Nucleus accumbens (tissue), 56 donors: ENCODE measurements at regions not wholly inside any gene's neighbourhood (a gene's known extent, or its start where the extent isn't known, plus 50 kb on each side); places are given as distances from the start of the nearest gene placed in this dataset.

Experiments used
- DNase-seq, 56 donors: peaks; one replicate each; lab custom pipeline; 2025; lab: John Stamatoyannopoulos, UW

GRCh38 chr3:118369892-118370491 lies 664.7 kb downstream of the IGSF11 start:
- DNase-seq: no peak

GRCh38 chr3:118380576-118380975 lies 654.1 kb downstream of the IGSF11 start:
- no peak for DNase-seq

- no peak for DNase-seq
Measured at GRCh38 chr3:118396491-118396890, 638.2 kb downstream of the IGSF11 start.

GRCh38 chr3:118400086-118400485 lies 634.6 kb downstream of the IGSF11 start:
- no peak for DNase-seq

GRCh38 chr3:118400886-118401285 lies 633.8 kb downstream of the IGSF11 start:
- DNase-seq: no peak

GRCh38 chr3:118401887-118402286 lies 632.8 kb downstream of the IGSF11 start:
- DNase-seq: no peak

GRCh38 chr3:118402971-118403370 lies 631.7 kb downstream of the IGSF11 start:
- DNase-seq: no peak

GRCh38 chr3:118406562-118406961 lies 628.1 kb downstream of the IGSF11 start:
- no peak for DNase-seq

DNA sequence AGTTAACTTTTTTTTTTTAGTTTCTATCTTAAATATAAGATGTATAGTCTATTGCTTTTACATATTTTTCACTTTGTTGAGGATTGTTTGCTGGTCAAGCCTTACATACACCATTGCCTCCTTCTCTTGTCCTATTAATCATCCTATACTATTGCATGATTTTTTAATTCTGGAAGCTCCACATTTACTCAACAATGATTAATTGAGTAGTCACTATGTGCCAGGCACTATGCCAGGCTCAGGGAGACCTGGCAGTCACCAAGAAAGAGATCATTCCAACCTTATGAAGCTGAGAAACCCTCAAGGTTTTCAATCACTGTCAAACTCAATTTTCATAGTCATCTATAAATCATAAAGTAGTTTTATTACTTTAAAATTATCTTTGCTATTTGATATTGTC lies 626.2 kb downstream of the IGSF11 start:
- DNase-seq: no peak

DNA sequence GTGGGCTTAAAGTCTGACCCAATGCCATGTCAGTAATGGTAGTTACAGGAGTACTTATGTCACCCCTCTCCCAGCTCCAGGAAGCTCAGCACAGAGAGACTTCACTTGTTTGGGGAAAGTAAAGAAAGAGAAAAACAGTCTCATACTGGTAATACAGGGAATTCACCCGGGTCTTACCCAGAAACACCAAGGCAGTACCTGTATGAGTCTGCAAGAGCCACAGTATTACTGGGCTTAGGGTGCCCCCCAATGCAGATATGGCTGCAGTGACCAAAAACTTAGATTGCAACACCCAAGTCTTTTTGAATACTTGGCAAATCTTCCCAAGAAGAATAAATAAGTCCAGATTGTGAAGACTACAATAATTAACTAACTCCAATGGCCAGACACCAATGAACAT lies 622.1 kb downstream of the IGSF11 start:
- DNase-seq: no peak

GRCh38 chr3:118425272-118425837 lies 609.3 kb downstream of the IGSF11 start:
- no peak for DNase-seq

- no peak for DNase-seq
Measured at GRCh38 chr3:118433825-118434224, 600.8 kb downstream of the IGSF11 start.

DNA sequence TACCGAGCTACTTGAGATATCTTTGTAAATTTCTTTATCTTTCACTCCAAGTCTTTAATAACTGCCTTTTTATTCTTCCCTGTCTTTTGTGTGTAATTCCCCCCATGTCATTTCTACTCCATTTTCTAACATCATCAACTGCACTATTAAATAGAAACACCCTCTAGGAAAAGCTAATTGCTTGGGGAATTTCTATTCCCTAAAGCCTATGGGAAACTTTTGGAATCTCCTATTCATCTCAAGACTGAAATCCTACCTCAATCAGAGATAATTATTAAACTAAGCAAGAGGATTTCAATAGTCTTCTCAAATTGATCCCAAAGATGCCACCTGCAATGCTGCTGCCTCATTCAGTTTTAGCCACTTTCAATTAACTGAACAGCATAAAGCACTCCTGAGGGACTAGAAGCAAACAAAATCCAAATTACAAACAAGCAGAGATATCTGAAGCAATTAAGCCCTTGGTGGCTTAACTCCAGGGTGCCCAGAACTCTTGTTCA lies 598.7 kb downstream of the IGSF11 start:
- DNase-seq: no peak

- DNase-seq: no peak
Measured at GRCh38 chr3:118436697-118437262, 597.9 kb downstream of the IGSF11 start.

DNA sequence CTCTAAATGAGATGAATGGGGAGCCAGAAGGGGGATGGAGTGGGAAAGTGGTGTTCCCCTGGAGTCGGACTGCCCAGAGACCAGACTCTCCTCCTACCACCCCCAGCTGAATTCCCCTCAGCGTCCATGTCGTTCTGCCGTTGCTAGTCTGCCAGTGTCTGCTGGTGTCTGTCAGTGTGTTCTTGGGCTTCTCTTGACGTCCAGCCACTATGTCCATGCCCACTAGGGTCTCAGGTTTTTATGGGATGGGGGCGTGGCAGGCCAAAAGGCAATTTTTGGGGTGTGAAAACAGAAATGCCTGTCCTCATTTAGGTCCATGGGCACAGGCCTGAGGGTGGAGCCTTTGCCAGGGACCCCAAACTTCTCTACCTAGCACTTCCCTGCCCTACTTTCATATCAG lies 589.6 kb downstream of the IGSF11 start:
- DNase-seq: no peak

DNA sequence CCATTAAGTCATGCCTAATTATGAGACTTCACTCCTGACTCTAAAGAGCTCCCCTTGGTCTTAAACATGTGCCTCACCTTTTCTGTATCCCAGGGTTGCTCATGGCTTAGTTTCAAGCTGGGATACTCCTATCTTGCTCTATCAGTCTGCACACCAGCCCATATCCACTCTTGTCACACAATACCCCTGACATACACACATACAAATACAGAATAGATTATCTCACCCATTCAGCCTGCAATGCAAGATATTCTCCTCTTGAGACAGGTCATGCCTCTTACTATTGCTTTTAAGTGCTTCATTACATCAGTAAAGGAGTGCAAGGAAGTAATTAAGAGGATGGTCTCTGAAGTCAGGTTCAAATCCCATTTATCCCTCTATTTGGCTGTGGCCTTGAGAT lies 587.3 kb downstream of the IGSF11 start:
- DNase-seq: no peak

- no peak for DNase-seq
Measured at GRCh38 chr3:118466795-118467330, 567.8 kb downstream of the IGSF11 start.

- no peak for DNase-seq
Measured at GRCh38 chr3:118468801-118469200, 565.8 kb downstream of the IGSF11 start.

GRCh38 chr3:118472586-118472985 lies 562.1 kb downstream of the IGSF11 start:
- DNase-seq: no peak

- no peak for DNase-seq
Measured at GRCh38 chr3:118473343-118473742, 561.3 kb downstream of the IGSF11 start.

DNA sequence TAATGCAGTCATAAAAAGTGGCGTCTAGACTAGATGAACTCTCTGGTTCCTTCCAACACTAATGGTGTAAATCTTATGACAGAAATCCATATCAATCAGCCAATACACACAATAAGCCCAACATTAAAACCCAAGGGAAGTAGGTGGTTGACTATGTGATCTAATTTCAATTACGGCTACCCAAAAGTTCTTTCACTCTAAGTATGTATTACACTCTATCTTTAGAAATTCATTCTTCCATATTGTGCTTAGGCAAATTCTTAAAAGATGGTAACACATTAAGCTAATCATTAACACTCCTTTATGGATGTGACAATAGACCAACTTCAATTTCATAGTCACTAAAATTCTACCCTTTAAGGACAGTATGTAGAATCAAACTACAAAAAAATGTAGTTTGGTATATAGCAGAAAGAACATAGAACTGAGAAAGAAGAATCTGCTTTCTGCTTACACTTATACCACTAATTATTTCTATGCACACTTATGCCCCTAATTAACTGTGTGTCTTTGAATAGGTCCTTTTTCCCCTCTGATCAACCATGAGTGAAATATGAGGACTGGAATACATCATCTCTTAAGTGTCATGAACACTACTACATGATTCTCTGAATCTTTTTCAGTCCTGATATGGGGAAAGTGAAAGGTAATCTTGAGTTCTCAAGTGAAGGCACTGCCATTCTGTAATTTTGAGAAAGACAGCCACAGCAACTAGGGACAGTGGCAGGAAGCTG lies 557.6 kb downstream of the IGSF11 start:
- no peak for DNase-seq
